HG03280 (cell line): ENCODE measurements at regions not wholly inside any gene's neighbourhood (a gene's known extent, or its start where the extent isn't known, plus 50 kb on each side); places are given as distances from the start of the nearest gene placed in this dataset.

Source experiments
- ATAC-seq: cut with Tn5 transposase; IDR thresholded peaks from one replicate; pipeline ENCODE4 v1.9.1; 2021; ENCODE audit warnings: mild to moderate bottlenecking, moderate library complexity; ENCODE audit not compliant: unreplicated experiment

- ATAC-seq, result no peak
Observed at GRCh38 chr12:115160271-115161128, 476.5 kb upstream of the TBX3 start.

DNA sequence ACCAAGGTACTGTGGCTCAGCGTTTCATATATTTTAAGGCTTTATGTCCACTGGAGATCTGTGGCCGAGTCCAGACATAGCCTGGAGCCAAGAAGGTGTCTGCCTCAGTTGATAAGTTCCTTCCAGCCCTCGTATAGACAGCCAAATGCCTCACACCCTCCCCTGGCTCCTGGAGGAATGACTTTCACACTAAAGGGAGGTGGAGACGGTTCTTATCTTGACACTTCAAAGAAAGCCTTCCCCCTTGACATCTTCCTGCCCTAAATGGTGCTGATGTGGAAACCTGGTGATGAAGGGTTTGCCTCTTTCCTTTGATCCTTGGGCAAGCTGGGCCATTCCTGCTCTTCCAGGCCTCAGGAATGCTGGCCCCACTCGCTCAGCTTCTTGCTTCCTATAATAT lies 474.8 kb upstream of the TBX3 start:
- ATAC-seq, result no peak

GRCh38 chr12:115155665-115156645 lies 472.0 kb upstream of the TBX3 start:
- no peak for ATAC-seq

DNA sequence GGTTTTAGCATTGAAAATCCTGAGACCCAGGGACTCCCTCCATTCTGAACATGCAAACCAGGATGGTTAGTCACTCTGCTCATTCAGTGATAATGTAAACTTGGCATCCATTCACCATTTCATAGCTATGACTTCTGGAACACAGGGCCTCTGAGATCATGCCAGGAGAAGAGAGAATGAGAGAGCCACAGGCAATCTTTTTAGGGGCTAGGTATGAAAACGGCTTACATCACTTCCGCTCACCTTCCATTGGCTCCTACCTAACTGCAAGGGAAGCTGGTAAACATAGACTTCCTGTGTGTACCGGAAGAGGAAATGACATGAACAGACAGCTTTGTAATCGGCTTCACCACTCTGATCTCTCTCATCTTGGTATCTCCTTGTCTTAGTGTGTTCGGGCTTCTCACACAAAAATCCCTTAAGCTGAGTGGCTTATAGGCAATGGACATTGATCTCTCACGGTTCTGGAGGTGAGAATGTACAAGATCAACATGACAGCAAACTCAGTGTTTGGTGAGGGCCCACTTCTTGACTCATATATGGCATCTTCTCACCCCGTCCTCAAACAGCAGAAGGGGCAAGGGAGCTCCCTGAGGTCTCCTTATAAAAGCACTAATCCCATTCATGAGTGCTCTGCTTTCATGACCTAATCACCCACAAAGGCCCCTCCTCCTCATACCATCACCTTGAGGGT lies 465.9 kb upstream of the TBX3 start:
- no peak for ATAC-seq

DNA sequence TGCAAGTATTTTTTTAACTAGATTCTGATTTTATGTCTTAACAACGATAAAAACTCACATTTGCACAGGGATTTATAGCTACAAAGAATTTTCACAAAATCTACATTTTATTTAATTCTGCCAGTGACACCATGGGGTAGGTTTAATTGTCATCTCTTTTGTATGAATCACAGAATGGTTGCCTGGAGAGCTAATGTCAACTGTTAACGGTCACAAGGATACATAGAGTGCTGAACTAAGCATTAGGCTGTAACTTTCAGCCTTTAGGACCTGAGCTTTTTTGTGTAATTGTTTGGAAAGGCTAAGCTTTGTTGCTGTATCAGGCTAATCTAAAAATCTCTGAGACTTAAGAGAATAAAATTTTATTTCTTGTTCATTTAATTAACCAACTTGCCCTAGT lies 465.3 kb upstream of the TBX3 start:
- no peak for ATAC-seq

GRCh38 chr12:115147916-115148315 lies 463.9 kb upstream of the TBX3 start:
- no peak for ATAC-seq

GRCh38 chr12:115146453-115146852 lies 462.5 kb upstream of the TBX3 start:
- no peak for ATAC-seq

DNA sequence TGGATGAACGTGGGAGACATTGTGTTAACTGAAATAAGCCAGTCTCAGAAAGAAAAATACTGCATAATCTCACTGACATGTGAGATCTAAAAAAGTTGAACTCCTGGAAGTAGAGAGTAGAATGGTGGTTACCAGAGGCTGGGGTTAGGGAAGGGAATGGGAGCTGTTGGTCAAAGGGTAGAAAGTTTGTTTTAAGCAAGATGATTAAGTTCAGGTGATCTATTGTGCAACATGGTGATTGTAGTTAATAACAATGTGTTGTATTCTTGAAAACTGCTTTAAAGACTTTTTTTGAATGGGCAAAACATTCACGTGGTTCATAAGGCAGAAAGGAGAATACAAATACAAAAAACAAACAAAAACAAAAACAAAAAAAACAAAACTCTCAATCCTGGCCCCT lies 460.4 kb upstream of the TBX3 start:
- ATAC-seq, result no peak

GRCh38 chr12:115140981-115141655 lies 457.1 kb upstream of the TBX3 start:
- ATAC-seq, result no peak

DNA sequence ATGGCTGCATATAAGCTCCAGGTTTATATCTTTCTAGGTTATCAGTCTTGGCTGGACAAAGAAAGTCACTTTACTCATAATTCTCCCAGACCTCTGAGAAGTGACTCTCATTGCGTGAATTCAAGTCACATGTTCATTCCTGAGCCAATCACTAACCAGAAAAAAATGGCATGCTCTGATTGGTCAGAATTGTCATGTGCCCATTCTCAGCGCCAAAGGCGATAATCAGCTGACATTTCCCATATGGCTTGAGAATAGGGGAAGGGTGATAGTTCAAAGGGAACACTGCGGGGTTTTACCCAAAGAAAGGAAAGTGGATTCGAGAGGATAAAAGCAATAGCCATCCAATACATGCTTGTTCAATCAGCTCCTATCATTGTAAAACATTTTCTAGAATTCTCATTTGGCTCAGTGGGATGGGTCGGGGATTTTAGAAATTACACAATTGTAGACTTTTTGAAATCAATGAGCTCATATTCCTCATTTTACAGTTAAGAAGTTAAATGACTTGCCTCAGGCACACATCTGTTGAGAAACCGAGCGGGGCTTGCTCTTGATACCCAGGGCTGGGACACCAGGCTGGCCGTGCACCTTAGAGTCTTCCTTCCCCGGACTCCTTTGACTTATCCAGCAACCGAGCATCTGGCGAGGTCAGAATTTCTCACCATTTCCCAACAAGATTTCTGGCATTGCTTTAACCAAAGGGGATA lies 454.0 kb upstream of the TBX3 start:
- ATAC-seq, result no peak

DNA sequence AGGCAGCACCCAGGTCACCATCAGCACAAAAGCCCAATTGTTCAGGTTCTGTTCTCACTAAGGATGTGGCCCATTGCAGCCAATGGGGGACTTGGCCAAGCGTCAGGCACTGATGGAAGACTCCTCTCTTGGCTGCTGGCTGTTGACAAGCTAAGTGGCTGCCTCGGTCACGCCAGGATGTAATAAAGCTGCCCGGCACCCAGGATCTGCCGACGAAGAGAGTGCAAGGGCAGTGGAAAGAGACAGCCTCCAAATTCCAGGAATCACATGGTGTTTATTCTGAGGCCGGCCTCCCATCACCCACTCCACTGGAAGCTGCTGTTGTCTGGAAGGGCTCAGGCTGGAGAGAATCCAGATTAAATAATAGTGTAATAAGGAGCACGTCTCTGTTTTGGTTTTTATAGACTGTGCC lies 451.8 kb upstream of the TBX3 start:
- no peak for ATAC-seq

GRCh38 chr12:115134298-115134697 lies 450.3 kb upstream of the TBX3 start:
- ATAC-seq, result no peak

GRCh38 chr12:115132905-115133304 lies 448.9 kb upstream of the TBX3 start:
- no peak for ATAC-seq

DNA sequence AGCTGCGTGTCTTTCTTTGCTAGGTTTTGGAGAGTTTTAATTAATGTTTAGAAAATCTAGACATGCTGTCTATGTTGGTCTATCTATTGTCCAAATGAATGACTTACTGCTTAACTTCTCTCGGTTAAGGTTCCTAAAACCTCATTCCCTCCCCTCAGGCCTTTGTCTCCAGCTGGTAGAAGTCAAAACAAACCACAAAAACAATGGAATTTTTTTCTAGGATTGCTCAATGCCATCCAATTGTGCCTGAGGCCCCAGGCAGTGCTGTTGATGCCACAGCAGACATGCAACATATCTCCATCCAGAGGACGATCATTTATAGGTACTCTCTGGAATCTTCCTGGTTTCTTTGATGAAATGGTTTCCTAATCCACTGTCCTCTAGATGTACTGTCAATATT lies 448.2 kb upstream of the TBX3 start:
- ATAC-seq, result no peak

DNA sequence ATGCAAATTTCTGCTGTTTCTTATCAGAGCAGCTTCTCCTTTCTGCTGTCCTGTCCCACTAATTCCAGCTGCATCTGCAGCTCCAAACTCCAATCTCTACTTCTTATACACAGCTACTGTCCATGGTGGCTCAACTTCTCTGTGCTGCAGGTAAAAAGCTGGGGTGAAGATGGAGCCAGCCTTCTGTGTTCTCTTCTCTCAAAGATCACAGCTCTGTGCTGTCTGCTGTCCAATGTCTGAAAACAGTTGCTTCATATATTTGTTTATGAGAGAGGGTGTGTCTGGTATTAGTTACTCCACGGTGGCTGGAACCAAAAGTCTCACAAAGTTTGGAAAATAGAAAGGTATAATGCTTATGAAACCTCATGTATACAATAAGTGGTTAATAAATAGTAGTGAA lies 445.8 kb upstream of the TBX3 start:
- ATAC-seq, result no peak

- no peak for ATAC-seq
Observed at GRCh38 chr12:115121053-115121452, 437.1 kb upstream of the TBX3 start.

GRCh38 chr12:115118177-115118724 lies 434.3 kb upstream of the TBX3 start:
- ATAC-seq, result no peak

DNA sequence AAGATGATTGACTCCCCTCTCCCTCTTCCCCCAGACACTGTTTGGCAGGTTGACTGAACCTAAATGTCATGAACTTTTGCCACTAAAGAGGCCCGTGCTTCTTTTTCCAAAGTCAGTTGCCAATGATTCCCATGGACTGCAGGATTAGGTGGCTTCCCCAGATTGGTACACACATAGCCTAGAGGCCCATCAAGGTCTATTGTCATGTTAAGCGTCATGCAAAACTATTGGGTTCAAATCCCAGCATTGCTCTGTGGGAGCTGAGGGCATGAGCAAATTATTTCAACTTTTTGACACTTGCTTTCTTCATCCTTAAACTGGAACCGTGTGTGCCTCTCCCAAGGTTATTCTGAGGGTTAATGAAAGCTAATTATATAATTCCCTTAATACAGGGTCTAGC lies 430.2 kb upstream of the TBX3 start:
- ATAC-seq, result no peak

DNA sequence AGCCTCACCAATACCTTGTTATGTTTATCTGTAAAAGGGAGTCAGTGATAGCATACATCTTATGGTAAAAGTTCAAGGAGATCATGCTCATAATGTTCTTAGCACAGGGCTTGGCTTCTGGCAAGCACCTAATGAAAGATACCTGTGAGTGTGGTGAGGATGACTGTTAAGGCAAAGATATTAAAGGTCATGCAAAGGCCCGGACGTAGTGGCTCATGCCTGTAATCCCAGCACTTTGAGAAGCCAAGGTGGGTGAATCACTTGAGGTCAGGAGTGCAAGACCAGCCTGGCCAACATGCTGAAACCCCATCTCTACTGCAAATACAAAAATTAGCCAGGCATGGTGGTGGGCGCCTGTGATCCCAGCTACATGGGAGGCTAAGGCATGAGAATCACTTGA lies 425.9 kb upstream of the TBX3 start:
- ATAC-seq, result no peak
